Left kidney (tissue), 1 donor: ENCODE measurements at regions not wholly inside any gene's neighbourhood (a gene's known extent, or its start where the extent isn't known, plus 50 kb on each side); places are given as distances from the start of the nearest gene placed in this dataset.
"Not testable (repeated sequence)": the region's sequence is repeated elsewhere in the genome, so short reads cannot be mapped to it uniquely, and the experiment has no call there.

Experiments used
- DNase-seq: peaks from one replicate; pipeline ENCODE4 v3.0.0-alpha.2; 2013

DNA sequence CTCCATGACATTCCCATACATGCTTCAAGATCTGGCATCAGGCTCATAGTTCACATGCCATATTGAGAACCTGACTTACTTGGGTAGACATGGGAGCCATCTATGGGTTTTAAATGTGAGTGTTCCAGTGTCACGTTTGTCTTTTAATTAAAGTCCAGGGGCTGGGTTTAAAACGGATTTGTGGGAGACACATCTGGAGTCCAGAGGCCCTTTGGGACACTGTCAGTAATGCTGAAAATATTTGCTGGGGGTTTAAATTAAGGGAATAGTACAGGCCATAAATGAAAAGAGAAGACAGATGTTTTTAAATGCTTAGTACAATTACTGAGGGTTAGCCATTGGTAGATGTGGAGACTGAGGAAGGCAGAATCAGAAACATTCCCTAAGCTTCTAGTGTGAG is 478.0 kb downstream of the PID1 start:
- no peak for DNase-seq

DNA sequence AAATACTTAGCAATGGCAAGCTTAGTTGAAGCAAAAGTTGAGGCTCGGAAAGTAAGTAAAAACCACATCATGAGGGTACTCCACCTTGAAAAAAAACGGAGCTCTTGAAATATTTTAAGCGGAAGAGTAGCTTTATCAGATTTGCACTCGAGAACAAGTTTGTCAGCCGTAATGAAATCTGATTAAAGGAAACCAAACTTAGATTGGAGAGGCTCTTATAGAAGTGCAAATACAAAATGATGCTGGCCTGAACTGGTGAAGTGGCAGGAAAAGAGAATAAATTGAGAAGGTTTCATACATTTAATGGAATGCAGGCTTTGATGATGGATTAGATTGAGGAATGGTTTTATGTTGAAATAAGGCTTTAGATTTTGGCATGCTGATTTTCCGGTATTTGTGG is 484.2 kb downstream of the PID1 start:
- DNase-seq = no peak

DNA sequence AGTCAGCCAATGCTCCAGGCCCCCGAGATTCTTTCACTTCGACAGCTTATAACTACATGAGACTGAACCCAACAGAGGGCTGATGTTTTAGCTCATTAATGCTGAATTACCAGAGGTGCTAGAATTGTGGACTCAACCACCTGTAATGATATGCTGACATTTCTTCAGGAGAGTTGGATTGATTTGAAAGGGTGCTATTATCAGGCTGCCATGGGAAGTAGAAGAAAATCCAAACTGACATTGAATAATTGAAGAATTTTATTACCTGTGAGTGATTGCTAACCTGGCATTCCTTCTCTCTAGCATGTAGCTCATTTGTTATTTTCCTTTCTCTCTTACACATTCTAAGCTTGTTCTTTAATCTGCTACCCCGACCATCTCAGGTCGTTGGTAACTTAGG is 488.8 kb downstream of the PID1 start:
- DNase-seq = no peak

DNA sequence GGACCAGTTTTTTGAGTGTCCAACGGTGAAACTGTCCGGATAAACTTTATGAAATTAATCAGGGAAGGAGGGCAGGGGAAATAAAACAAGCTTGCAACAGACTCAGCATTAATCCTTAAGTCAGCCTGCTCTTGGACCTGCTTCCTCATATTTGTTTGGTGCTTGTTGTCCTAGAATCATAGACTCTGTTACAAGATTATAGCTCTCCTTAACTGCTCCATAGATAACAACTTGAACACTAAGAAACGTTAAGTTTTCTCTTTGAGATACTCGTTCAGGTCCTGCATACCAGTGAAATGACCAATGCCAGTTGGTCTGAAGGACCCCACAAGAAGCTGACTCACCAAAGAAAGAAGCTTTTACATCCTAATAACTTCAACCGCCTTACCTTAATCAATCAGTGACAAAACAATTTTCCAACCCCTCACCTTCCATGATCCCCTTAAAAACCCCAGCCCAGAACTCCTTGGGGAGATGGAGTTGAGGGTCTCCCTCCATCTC is 493.2 kb downstream of the PID1 start:
- no peak for DNase-seq

DNA sequence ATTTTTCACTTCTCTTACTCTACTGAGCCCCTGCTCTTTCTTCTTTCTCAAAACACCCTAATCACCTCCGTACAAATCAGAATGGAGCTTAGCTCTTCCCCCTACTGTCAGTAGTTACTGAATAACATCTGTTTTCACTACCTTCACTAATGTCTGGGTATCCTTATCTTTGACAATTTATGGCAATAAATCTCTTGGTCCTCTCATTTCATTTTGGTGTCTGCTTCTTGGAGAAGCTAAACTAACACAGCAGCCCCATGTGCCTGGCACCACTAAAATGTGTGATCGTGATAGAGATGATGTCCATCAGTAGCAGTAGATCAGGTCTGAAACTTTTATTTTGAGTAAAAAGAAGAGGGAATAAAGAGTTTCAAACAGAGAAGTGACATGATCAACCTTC is 496.5 kb downstream of the PID1 start:
- no peak for DNase-seq

DNA sequence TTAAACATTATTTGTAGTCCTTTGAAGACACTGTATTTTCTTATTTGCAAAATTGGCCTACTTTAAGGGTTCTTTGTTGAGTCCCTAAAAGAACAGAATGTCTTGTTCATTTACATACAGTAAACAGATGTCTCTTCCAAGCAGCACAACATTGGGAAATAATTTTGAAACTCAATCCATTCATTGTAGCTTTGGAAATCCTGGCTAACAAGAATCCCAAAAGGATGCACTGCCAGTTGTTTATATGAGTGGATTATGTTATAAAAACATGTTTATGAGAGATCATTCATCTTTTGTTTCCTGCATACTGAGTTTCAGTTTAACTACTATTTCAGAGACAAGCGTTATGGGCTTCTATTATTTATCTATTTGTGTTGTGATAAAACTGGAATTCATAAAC is 499.3 kb downstream of the PID1 start:
- peak; percentile 18 for DNase-seq

DNA sequence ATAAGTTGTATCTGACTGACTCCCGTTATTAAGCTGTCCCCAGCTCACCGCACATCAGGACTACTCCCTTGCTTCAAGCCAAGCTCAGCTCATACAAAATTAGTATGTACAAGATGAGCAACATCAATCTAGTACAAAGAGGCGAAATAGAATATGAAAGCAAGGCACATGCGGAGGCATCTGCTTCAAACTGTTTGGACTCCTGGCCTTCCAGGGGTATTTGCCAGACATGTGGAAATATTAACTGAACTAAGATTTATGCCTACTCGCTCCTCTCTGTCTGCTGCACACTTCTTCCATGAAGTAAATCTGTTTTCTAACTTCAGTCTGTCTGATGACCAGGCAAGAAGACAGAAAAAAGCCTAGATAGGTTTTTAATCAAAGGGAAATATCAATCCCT is 499.8 kb downstream of the PID1 start:
- no peak for DNase-seq

DNA sequence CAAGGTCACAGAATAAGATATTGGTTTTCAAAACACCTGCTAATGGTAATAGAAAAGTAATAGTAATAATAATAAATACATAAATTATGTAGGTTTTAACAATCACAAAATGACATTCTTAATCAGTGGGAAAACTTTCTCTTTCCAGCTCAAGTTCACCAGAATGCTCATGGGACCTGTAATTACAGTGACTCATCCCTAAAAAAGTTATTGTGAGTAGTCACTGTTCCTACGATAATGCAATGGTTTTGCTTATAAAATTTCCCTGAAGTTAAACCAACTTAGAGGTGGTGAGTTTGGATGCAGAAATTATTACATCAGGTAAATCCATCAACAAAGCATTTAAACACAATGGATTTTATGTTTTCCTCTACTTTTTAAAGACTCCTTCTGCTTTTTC is 502.3 kb downstream of the PID1 start:
- no peak for DNase-seq

DNA sequence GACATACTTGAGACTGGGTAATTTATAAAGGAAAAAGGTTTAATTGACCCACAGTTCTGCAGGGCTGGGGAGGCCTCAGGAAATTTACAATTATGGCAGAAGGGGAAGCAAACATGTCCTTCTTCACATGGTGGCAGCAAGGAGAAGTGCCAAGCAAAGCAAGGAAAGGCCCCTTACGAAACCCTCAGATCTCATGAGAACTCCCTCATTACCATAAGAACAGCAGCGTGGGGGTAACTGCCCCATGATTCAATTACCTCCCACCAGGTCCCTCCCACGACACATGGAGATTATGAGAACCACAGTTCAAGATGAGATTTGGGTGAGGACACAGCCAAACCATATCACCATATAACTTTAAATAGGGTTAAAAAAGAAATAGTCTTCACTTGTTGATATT is 502.9 kb downstream of the PID1 start:
- DNase-seq = not testable (repeated sequence)

DNA sequence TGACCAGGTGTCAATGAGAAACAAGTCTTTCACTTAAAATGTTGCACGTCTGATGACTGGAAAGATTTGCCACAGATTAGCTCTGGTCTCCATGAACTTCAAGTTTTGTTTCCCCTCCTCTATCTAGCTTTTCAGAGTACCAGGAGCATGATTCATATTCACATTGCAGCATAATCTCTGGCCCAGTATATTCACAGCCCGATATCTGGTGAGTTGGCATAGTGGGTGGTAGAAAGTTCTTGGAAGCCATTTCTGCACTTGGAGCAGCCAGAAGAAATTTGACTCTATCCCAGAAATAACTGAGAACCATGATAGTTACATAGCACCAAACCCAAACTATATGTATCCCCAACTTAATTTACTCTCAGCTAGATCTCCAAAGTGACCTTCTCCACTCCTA is 503.9 kb downstream of the PID1 start:
- no peak for DNase-seq

DNA sequence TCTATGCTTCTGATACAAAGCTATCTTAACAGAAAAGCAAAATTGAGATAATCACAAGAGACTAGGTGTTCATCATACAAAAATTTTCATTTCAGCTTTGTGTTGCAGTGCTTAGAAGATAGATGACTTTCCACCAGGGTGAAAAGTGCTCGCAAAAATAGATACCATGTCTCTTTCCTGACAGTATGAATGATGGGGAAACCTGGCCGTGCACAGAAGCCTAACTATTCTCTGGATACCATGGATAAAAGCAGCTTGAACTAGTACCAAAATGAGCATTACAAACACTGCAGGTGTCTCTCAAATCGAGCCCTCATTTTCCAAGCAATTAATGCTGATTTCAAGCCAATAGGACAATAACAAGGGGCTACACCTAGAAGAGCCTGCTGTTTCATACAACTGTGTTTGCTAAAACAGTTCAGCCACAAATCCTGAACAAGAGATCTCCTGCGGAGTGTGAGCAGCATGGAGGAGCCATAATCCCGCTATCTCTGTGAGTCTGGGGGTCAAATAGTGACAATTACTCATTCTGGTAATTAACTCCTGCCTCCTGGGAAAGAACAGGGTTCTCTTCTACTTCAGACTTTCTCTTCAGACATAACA is 507.6 kb downstream of the PID1 start:
- DNase-seq = no peak

DNA sequence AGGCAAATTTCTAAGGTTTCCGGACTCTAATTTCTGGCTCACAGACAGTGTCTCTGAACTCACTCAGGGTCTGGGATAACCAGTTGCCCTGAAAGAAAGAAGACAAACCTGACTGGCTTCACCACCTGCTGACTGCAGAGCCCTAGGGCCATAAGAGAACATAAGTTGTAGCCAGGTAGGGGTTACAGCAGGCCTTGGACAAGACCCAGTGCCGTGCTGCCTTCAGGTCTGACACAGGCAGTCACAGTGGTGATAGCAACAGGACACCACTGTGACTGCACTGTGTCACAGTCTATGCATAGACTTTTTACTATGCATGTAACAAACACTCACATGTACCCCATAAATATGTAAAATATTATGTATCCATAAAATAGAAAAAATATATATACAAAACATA is 508.5 kb downstream of the PID1 start:
- DNase-seq = no peak

DNA sequence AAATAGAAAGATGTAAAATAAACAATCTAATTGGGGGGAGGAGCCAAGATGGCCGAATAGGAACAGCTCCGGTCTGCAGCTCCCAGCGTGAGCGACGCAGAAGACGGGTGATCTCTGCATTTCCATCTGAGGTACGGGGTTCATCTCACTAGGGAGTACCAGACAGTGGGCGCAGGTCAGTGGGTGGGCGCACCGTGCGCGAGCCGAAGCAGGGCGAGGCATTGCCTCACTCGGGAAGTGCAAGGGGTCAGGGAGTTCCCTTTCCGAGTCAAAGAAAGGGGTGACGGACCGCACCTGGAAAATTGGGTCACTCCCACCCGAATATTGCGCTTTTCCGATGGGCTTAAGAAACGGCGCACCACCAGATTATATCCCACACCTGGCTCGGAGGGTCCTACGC is 515.4 kb downstream of the PID1 start:
- not testable (repeated sequence) for DNase-seq

DNA sequence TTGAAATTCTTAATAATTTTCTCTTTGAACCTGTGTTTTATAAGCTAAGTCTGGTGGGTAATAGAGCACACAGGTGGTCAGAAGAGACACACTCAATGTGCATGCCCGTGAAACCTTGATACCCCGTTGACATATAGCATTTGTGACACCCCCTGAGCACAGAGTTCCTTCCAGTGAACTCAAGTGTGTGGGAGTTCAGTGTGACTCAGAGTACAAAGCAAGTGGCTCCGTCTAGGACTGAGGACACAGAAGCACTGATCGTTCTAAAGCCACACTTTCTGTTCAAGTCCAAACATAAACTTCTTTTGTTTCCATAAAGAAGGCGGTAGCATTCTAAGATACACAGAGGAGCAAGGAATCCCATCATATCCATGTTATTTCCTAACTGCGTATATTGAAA is 523.6 kb downstream of the PID1 start:
- DNase-seq = no peak

DNA sequence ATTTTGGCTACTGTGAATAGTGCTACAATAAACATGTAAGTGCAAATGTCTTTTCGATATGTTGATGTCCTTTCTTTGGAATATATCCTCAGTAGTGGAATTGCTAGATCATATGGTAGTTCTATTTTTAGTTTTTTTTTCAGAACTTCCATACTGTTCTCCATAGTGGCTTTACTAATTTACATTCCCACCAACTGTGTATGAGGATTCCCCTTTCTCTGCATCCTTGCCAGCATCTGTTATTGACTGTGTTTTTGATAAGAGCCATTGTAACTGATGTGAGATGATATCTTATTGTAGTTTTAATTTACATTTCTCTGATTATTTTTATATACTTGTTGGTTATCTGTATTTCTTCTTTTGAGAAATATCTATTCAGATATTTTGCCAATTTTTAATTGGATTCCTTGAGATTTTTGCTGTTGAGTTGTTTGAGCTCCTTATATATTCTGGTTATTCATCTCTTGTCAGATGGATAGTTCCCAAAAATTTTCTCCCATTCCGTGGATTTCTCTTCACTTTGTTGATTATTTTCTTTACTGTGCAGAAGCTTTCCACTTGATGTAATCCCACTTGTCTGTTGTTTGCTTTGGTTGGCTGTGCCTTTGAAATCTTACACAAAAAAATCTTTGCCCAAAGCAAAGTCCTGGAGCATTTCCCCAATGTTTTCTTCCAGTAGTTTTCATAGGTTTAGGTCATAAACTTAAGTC is 532.3 kb downstream of the PID1 start:
- no peak for DNase-seq

DNA sequence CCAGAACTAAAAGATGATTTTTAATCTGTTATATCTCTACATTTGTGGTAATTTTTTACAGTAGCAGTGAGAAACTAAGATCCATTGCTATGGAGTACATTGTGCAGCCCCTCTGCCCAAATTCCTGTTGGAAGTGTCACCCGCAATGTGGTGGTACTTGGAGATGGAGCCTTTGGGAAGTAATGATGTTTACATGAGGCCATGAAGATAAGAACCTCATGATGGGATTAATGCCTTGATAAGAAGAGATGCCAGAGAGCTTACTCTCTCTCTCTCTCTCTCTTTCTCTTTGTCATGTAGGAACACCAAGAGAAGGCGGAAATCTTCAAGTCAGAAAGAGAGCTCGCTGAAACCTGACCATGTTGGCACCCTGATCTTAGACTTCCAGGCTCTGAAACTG is 535.4 kb downstream of the PID1 start:
- DNase-seq = no peak

DNA sequence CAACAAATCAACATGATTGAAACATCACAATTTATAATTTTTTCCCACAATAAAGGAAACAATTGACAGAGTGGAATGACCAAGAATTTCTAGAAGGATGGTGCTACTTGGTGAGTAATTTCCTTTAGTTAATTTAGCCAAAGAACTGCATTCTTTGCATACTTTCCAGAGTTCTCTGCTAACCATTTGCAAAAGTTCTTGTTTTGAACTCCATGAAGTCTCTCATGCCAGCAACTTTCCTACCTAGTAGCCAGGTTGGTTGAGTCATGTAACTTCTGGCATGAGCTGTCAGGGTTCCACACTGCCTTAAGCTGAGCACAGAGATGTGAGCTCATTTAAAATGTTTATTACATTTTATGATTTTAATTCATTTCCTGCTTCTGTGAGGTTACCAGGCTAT is 539.6 kb downstream of the PID1 start:
- DNase-seq = no peak

DNA sequence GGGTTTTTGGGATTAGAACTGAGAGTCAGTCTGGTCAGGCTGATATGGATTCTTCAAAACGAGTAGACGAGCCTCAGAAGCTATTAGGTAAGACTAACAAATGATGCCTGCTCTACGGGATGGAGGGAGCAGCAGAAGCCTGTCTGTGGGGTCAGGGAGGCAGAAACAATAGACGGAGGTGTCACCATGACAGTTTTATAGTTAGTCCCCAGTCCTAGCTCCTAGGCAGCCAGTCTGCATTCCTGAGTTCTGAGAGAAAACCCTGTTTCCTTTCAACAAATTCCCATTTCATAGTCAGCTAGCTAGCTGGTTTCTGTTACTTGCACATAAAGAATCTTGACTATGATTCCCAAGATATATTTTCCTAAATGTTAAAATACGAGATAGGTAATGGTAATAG is 542.1 kb downstream of the PID1 start:
- DNase-seq = no peak

DNA sequence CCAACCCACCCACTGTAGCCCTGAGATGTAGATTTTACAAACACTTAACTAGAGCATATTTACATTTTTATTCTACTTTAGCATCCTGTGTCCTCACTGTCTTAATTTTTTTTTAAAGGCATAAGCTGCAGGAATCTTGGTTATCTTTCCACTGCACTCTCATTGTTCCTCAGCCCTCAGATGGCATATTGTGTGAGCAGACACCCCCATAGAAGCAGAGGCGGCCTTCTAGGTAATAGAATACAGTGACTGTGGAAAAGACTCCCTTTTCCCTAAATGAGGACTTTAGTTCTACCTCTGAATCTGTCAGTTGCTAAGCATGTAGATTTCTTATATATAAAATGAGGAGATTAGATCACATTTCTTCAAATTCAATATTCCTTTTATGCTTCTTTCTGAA is 543.5 kb upstream of the SPHKAP start:
- DNase-seq = no peak

DNA sequence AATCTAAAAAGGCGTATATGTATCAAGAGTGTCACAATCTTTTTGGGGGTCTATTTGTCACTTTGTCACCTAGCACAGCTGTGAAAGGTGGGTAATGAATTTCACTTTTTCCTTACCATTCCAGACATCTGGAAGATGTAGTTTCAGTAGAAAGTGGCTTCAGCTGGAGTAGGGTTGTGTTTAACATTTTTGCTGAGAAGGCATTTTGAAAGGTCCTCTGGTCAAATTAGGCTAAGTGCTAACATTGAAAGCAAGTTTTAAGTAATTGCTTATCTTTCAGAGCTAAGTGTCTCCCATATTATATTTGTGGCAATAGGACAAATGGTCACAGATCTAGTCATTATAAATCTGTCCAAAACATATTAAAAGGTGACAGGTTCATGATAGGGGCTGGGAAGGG is 542.1 kb upstream of the SPHKAP start:
- DNase-seq = no peak

DNA sequence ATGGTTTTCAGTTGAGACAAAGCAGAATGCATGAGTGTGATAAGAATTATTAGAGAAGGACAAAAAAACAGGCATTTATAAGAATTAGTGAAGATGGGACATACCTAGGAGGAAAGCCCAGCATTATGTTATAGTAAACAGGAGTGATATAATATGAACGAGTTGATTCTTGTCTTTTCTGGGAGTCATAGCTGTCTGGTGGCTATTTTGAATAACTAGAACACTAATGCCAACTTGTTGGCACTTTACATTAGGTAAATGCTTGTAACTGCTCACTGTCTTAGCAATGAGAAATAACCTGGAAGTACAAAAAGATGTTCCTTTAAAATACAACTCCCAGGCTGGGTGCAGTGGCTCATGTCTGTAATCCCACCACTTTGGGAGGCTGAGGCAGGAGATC is 540.8 kb upstream of the SPHKAP start:
- DNase-seq = no peak

DNA sequence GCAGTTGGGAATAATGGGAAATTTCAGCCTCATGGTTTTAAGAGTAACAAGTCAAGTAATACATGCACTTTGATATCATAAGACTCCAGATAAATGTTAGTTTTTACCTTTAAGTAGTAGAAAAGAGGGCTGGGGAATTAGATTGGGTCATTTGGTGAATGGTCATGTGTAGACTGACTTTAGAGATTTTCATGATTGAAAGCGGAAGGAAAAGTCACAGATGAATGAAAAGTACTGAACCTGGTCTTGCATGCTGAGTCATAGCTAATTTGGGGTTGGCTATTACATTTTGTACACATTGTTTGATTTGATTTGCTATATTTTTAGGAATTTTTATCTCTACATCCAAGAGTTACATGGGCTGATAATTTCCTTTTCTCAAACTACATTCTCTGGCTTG is 539.4 kb upstream of the SPHKAP start:
- no peak for DNase-seq

DNA sequence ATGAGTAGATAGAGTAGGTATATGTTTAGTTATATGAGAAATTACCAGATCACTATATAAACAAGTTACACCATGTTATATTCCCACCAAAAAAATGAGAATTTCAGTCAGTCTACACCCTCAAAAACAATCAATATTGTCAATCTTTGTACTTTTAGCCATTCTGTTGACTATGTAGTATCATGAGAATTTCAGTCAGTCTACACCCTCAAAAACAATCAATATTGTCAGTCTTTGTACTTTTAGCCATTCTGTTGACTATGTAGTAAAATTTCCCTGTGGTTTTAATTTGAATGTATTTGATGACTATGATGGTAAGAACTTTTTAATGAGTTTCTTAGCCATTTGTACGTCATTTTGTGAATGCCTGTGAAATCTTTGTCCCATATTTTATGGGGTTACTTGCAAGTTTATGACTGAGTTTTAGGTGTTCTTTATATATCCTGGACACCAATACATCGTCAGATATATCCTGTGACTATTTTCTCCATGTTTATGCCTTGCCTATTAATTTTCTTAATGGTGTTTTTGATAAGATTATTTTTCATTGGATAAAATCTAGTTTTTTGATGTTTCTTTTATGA is 528.4 kb upstream of the SPHKAP start:
- DNase-seq = no peak

DNA sequence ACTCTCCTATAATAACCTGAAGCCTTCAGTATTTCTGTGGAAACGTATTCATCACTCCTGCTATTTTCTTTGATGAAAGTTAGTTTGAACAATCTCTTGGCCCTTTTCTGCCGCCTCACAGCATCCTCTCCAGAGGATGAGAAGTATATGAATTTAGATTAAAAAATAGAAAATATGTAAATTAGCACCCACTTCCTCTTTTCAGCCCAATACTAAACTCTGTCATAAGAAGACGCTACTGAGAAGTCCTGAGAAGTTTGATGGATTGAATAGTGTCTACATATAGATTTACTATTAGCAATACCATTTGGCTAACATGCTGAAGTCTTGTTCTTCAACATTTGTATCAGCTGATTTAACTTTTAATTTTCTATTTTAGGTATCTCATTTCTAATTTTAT is 526.4 kb upstream of the SPHKAP start:
- no peak for DNase-seq
